ENCODE measurements at regions not wholly inside any gene's neighbourhood (a gene's known extent, or its start where the extent isn't known, plus 50 kb on each side); places are given as distances from the start of the nearest gene placed in this dataset.
"Not testable (repeated sequence)": the region's sequence is repeated elsewhere in the genome, so short reads cannot be mapped to it uniquely, and the experiment has no call there.

DNA sequence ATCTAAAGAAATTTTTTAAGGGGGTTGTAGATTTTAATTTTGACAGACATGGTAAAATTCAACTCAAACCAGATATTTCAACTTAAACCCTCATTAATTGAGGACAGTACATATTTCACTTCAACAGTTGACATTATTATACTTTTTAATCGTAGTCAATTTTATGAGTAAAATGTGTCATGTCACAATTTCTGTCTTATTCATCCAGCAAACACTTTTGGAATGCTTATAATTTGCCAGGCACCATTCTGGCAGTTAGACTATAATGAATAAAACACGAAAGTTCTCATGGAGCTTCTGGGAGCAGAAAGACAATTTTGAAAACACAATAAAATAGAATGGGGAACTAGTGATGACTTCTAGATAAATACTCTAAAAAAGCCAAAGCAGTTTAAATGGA lies 1094.8 kb downstream of the SUCLG1 start:
- no peak overlapping the region for H3K4me3 ChIP-seq
- intact Hi-C loops (cut with DNase I), result no loop called here
- no peak for TF ChIP-seq CTCF (IDR thresholded peaks at IDR 0.05)
- H3K4me1 ChIP-seq, result no peaks in the 10 kb centered on the region
- ATAC-seq, result no peak
- H3K9me3 ChIP-seq, result no peaks in the 10 kb centered on the region
- DNase-seq, result no peak
- no peak overlapping the region for H3K27ac ChIP-seq
- no peaks in the 10 kb centered on the region for H3K27me3 ChIP-seq (ENCODE audit: low read depth)
- no peaks in the 10 kb centered on the region for H3K36me3 ChIP-seq

- H3K4me1 ChIP-seq; intact Hi-C loops (cut with DNase I); DNase-seq; ATAC-seq; H3K36me3 ChIP-seq; H3K27me3 ChIP-seq (ENCODE audit: low read depth); H3K4me3 ChIP-seq; H3K9me3 ChIP-seq; H3K27ac ChIP-seq: not testable (repeated sequence)
Observed at GRCh38 chr2:83363138-83363537, 1095.9 kb downstream of the SUCLG1 start.

- no peak for TF ChIP-seq CTCF (IDR thresholded peaks at IDR 0.05)
- intact Hi-C loops (cut with DNase I), result no loop called here
Observed at GRCh38 chr2:83359336-83359735, 1099.7 kb downstream of the SUCLG1 start.

GRCh38 chr2:83342860-83343329 lies 1116.2 kb downstream of the SUCLG1 start:
- TF ChIP-seq CTCF (IDR thresholded peaks at IDR 0.05), result no peak
- intact Hi-C loops (cut with DNase I), result no loop called here
- ATAC-seq (no peak), DNase-seq (no peak)
- no peaks in the 10 kb centered on the region for H3K36me3 ChIP-seq
- no peaks in the 10 kb centered on the region for H3K9me3 ChIP-seq
- no peak overlapping the region for H3K27ac ChIP-seq
- no peak overlapping the region for H3K4me3 ChIP-seq
- no peaks in the 10 kb centered on the region for H3K4me1 ChIP-seq
- no peaks in the 10 kb centered on the region for H3K27me3 ChIP-seq (ENCODE audit: low read depth)

More at GRCh38 chr2:83359336-83359735, 1099.7 kb downstream of the SUCLG1 start:
- Histone ChIP-seq H3K27ac (no peak overlapping the region), H3K4me3 (no peak overlapping the region), H3K27me3 (ENCODE audit: low read depth) (no peaks in the 10 kb centered on the region), H3K36me3 (no peaks in the 10 kb centered on the region), H3K4me1 (no peaks in the 10 kb centered on the region), H3K9me3 (no peaks in the 10 kb centered on the region)
- ATAC-seq (no peak), DNase-seq (no peak)

GRCh38 chr2:83340424-83340823 lies 1118.7 kb downstream of the SUCLG1 start:
- intact Hi-C loops (cut with DNase I), result no loop called here
- H3K9me3 ChIP-seq, result no peaks in the 10 kb centered on the region
- no peak overlapping the region for H3K4me3 ChIP-seq
- no peaks in the 10 kb centered on the region for H3K4me1 ChIP-seq
- DNase-seq (no peak), ATAC-seq (no peak)
- no peak for TF ChIP-seq CTCF (IDR thresholded peaks at IDR 0.05)
- no peaks in the 10 kb centered on the region for H3K36me3 ChIP-seq
- no peak overlapping the region for H3K27ac ChIP-seq
- H3K27me3 ChIP-seq (ENCODE audit: low read depth), result no peaks in the 10 kb centered on the region

DNA sequence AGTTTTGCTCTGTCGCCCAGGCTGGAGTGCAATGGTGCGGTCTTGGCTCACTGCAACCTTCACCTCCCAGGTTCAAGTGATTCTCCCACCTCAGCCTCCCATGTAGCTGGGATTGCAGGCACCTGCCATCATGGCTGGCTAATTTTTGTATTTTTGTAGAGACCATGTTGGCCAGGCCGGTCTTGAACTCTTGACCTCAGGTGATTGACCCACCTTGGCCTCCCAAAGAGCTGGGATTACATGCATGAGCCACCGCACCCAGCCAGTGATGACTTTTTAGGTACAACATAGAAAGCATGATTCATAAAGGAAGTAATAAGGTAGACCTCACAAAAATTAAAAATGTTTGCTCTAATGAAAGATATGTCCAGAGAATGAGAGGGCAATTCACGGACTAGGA lies 1119.1 kb downstream of the SUCLG1 start:
- ATAC-seq; intact Hi-C loops (cut with DNase I); H3K4me1 ChIP-seq; H3K9me3 ChIP-seq; H3K36me3 ChIP-seq; H3K27me3 ChIP-seq (ENCODE audit: low read depth); H3K27ac ChIP-seq; H3K4me3 ChIP-seq: not testable (repeated sequence)
- DNase-seq, result peak; percentile 4

- no peaks in the 10 kb centered on the region for H3K4me1 ChIP-seq
- ATAC-seq, result no peak
- no peaks in the 10 kb centered on the region for H3K27me3 ChIP-seq (ENCODE audit: low read depth)
- no peak overlapping the region for H3K4me3 ChIP-seq
- intact Hi-C loops (cut with DNase I), result no loop called here
- H3K36me3 ChIP-seq, result no peaks in the 10 kb centered on the region
- H3K9me3 ChIP-seq, result no peaks in the 10 kb centered on the region
- TF ChIP-seq CTCF (IDR thresholded peaks at IDR 0.05), result no peak
- H3K27ac ChIP-seq, result no peak overlapping the region
- no peak for DNase-seq
Observed at GRCh38 chr2:83331810-83332209, 1127.3 kb downstream of the SUCLG1 start.
